ENCODE measurements at regions not wholly inside any gene's neighbourhood (a gene's known extent, or its start where the extent isn't known, plus 50 kb on each side); places are given as distances from the start of the nearest gene placed in this dataset.

DNA sequence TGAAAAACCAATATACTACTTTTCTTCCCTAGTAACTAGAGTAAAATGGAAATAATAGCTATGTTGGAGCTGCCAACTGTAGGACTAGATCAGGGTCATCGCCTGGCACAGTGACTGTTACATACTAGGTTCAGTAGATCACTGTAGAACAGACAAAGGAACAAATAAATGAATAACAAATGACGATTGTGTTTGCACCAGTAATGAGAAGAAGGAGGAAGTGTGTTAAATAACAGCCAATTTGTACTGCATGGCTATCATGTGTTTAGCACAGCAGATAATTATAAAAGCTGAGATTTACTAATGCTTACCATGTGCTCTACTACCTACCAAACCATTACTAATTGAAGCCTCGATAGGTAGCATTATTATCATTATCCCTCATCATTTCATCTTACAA is 85.3 kb upstream of the FXR1 start:
- TF ChIP-seq, protein P1, sequence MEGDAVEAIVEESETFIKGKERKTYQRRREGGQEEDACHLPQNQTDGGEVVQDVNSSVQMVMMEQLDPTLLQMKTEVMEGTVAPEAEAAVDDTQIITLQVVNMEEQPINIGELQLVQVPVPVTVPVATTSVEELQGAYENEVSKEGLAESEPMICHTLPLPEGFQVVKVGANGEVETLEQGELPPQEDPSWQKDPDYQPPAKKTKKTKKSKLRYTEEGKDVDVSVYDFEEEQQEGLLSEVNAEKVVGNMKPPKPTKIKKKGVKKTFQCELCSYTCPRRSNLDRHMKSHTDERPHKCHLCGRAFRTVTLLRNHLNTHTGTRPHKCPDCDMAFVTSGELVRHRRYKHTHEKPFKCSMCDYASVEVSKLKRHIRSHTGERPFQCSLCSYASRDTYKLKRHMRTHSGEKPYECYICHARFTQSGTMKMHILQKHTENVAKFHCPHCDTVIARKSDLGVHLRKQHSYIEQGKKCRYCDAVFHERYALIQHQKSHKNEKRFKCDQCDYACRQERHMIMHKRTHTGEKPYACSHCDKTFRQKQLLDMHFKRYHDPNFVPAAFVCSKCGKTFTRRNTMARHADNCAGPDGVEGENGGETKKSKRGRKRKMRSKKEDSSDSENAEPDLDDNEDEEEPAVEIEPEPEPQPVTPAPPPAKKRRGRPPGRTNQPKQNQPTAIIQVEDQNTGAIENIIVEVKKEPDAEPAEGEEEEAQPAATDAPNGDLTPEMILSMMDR (conservative IDR thresholded peaks at IDR 0.05; ENCODE audit: low read depth, low read length), result no peak
- TF ChIP-seq EZH2 (IDR thresholded peaks at IDR 0.05; ENCODE audit: borderline replicate concordance, low read depth, low read length, poor library complexity, severe bottlenecking), result no peak

Data from A673 (cell line).